GM12892 (cell line): ENCODE measurements at regions not wholly inside any gene's neighbourhood (a gene's known extent, or its start where the extent isn't known, plus 50 kb on each side); places are given as distances from the start of the nearest gene placed in this dataset.

Experiments used
- POLR2A ChIP-seq: IDR thresholded peaks from 2 replicates; pipeline ENCODE4 v1.6.1; 2011; ENCODE audit warnings: low read depth, low read length, control low read depth
- POLR2AphosphoS5 ChIP-seq: IDR thresholded peaks from 2 replicates; pipeline ENCODE4 v1.6.1; 2011; ENCODE audit warnings: low read depth, low read length, control low read depth
- TAF1 ChIP-seq: IDR thresholded peaks from 2 replicates; pipeline ENCODE4 v1.6.1; 2011; ENCODE audit warnings: low read depth, mild to moderate bottlenecking, control low read depth, low read length, borderline replicate concordance

DNA sequence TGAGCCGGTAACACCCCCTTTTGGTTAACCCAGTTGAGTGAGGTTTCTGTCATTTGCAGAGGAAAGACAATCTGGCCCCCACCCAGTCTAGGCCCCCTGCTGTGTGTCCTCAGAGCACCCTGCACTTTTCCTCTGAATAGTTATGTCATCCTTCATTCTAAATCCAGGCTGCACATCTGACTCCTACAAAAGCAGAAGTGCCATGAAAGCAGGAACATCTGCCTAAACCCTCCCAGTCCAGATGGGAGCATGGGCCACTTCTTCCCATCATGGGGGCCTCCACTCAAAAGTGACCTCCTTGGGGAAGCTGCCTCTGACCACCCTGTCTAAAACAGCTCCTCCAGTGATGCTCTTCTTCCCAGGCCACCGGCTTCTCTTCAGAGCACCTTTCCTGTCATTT is 53.7 kb upstream of the HMGXB4 start:
- no peak for TF ChIP-seq POLR2A
- no peak for TF ChIP-seq TAF1
- no peak for TF ChIP-seq POLR2AphosphoS5
